Endothelial cell of umbilical vein (primary cell): ENCODE measurements at regions not wholly inside any gene's neighbourhood (a gene's known extent, or its start where the extent isn't known, plus 50 kb on each side); places are given as distances from the start of the nearest gene placed in this dataset.

Source experiments
- CTCF ChIP-seq, 2 donors: IDR thresholded peaks; 1 replicate in 1 of 2; 2 replicates in 1 of 2; pipeline ENCODE4 v1.5.1; 2011; ENCODE audit warnings: low read length in 2 of 2, mild to moderate bottlenecking in 2 of 2, moderate library complexity in 2 of 2, control low read depth in 1 of 2, inconsistent platforms in 1 of 2, low read depth in 1 of 2; ENCODE audit not compliant: insufficient read depth in 1 of 2; ENCODE audit errors: extremely low read depth in 1 of 2
- EZH2 ChIP-seq: IDR thresholded peaks from 2 replicates; pipeline ENCODE4 v1.6.1; 2012; ENCODE audit warnings: borderline replicate concordance, low read depth, mild to moderate bottlenecking, moderate library complexity, low read length, inconsistent platforms; ENCODE audit not compliant: severe bottlenecking

GRCh38 chr2:217103752-217104545 lies 244.1 kb upstream of the TNP1 start:
- no peak for TF ChIP-seq CTCF (IDR thresholded peaks at IDR 0.05; ENCODE audit: extremely low read depth in 1 of 2, insufficient read depth in 1 of 2, low read depth in 1 of 2, low read length in 2 of 2)
- no peak for TF ChIP-seq EZH2
